ENCODE measurements at regions not wholly inside any gene's neighbourhood (a gene's known extent, or its start where the extent isn't known, plus 50 kb on each side); places are given as distances from the start of the nearest gene placed in this dataset.

GRCh38 chr9:79040671-79041070 is 531.1 kb upstream of the TLE4 start:
- H3K27me3 ChIP-seq (ENCODE audit: control insufficient read depth, insufficient read depth, low read length), result no peaks in the 10 kb centered on the region
- TF ChIP-seq, protein P1, sequence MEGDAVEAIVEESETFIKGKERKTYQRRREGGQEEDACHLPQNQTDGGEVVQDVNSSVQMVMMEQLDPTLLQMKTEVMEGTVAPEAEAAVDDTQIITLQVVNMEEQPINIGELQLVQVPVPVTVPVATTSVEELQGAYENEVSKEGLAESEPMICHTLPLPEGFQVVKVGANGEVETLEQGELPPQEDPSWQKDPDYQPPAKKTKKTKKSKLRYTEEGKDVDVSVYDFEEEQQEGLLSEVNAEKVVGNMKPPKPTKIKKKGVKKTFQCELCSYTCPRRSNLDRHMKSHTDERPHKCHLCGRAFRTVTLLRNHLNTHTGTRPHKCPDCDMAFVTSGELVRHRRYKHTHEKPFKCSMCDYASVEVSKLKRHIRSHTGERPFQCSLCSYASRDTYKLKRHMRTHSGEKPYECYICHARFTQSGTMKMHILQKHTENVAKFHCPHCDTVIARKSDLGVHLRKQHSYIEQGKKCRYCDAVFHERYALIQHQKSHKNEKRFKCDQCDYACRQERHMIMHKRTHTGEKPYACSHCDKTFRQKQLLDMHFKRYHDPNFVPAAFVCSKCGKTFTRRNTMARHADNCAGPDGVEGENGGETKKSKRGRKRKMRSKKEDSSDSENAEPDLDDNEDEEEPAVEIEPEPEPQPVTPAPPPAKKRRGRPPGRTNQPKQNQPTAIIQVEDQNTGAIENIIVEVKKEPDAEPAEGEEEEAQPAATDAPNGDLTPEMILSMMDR (IDR thresholded peaks at IDR 0.05; ENCODE audit: insufficient read depth, low read depth, low read length), result no peak
- H3K36me3 ChIP-seq (ENCODE audit: control insufficient read depth, insufficient read depth, low read length), result no peaks in the 10 kb centered on the region
- no peak for DNase-seq (ENCODE audit: low read depth)
- H3K4me3 ChIP-seq (ENCODE audit: low read depth, low read length), result no peak overlapping the region
- POLR2A ChIA-PET, result no interaction called here
- CTCF ChIA-PET, result no interaction called here

DNA sequence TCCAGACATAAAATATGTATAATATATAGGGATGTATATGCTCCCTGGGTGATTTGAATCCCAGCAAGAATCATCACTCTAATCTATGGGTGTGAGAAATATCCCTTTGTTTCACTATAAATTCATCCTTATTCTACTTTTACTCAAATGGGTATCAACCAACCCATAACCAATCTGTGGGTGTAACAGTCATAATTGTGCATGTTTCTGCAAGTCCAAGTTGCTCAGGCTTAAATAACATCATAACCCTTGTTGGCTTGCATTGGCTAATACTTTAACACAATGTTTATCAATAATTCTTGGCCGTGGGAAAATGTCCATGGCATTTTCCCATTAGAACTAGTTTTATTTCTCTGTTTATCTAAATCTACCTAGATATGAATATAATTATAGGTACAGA is 530.5 kb upstream of the TLE4 start:
- CTCF ChIA-PET, result no interaction called here

DNA sequence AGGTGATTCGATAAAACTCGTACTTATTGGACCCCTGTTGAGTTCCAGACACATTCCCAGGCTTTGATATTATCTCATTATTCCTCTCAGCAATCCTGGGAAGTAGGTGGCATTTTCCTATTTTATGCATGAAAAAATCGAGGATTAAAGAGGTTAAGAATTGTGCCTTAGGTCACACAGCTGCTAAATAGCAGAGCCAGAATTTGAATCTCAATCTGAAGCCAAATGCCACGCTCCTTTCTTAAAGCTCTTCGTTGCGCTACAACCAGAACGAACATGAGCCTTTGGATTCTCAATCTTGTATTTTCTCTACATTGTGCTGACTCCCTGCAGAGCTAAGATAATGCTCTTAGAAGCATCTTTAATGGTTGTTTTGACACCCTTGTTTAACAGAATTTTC is 527.8 kb upstream of the TLE4 start:
- CTCF ChIA-PET, result no interaction called here
- H3K4me3 ChIP-seq (ENCODE audit: low read depth, low read length), result no peak overlapping the region
- TF ChIP-seq, protein P1 (IDR thresholded peaks at IDR 0.05; ENCODE audit: insufficient read depth, low read depth, low read length), result no peak
- no peak for DNase-seq (ENCODE audit: low read depth)
- no peaks in the 10 kb centered on the region for H3K27me3 ChIP-seq (ENCODE audit: control insufficient read depth, insufficient read depth, low read length)
- H3K36me3 ChIP-seq (ENCODE audit: control insufficient read depth, insufficient read depth, low read length), result no peaks in the 10 kb centered on the region
- POLR2A ChIA-PET, result no interaction called here

More for the DNA sequence above, 530.5 kb upstream of the TLE4 start:
- H3K36me3 ChIP-seq (ENCODE audit: control insufficient read depth, insufficient read depth, low read length), result no peaks in the 10 kb centered on the region
- H3K27me3 ChIP-seq (ENCODE audit: control insufficient read depth, insufficient read depth, low read length), result no peaks in the 10 kb centered on the region
- DNase-seq (ENCODE audit: low read depth), result no peak
- TF ChIP-seq, protein P1 (IDR thresholded peaks at IDR 0.05; ENCODE audit: insufficient read depth, low read depth, low read length), result no peak
- H3K4me3 ChIP-seq (ENCODE audit: low read depth, low read length), result no peak overlapping the region
- POLR2A ChIA-PET, result no interaction called here

DNA sequence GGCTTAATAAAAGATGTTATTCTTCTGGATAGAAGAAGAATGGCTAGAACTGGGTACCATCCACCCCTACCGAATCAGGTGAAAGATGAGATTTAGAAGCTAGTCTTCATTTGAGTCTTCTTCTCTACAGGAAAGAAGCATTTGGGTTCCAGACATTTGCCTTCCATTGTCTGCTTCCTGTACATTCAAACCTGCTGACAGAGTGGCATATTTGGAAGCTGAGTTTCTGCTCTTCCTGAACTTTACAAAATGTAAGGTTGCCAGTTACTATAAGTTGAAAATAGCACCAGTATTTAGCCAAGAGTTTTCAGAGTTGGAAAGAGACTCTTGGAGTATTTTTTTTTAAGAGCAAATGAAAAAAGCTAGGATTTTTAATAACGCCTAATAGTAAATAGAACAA is 525.4 kb upstream of the TLE4 start:
- ChIA-PET POLR2A (no interaction called here), CTCF (no interaction called here)
- H3K36me3 ChIP-seq (ENCODE audit: control insufficient read depth, insufficient read depth, low read length), result no peaks in the 10 kb centered on the region
- no peak for DNase-seq (ENCODE audit: low read depth)
- no peaks in the 10 kb centered on the region for H3K27me3 ChIP-seq (ENCODE audit: control insufficient read depth, insufficient read depth, low read length)
- TF ChIP-seq, protein P1 (IDR thresholded peaks at IDR 0.05; ENCODE audit: insufficient read depth, low read depth, low read length), result no peak
- H3K4me3 ChIP-seq (ENCODE audit: low read depth, low read length), result no peak overlapping the region

DNA sequence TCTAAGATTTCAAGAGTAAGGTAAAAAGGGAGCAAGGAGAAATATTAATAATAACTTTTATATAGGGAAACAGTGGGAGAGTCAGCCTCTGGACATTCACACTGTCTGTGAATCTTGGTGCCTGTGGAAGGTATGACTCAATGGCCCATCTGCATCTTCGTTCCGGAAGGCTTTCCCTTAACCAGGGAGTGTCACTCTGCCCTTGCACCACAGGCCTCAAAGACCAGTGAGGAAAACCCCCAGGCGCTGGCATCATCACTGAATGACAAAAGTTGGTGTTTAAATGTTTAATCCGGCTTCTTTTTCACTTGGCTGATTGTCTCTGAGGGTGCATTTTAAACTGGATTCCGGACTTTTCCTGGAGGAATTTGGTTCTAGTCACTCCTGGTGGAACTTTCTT is 522.4 kb upstream of the TLE4 start:
- ChIA-PET POLR2A (no interaction called here), CTCF (no interaction called here)
- Histone ChIP-seq H3K36me3 (ENCODE audit: control insufficient read depth, insufficient read depth, low read length) (no peaks in the 10 kb centered on the region), H3K27me3 (ENCODE audit: control insufficient read depth, insufficient read depth, low read length) (no peaks in the 10 kb centered on the region), H3K4me3 (ENCODE audit: low read depth, low read length) (no peak overlapping the region)
- TF ChIP-seq, protein P1 (IDR thresholded peaks at IDR 0.05; ENCODE audit: insufficient read depth, low read depth, low read length), result no peak
- no peak for DNase-seq (ENCODE audit: low read depth)

Measured in BJ (cell line).